SK-N-SH (cell line): ENCODE measurements at regions not wholly inside any gene's neighbourhood (a gene's known extent, or its start where the extent isn't known, plus 50 kb on each side); places are given as distances from the start of the nearest gene placed in this dataset.

Experiments
- EP300 ChIP-seq, 2 experiments: IDR thresholded peaks; 2 replicates each; pipeline versions ENCODE4 v1.4.0 to v1.6.1; 2012; ENCODE audit warnings: borderline replicate concordance in 1 of 2, low read depth in 1 of 2, low read length in 1 of 2
- GABPA ChIP-seq: IDR thresholded peaks from 2 replicates; pipeline ENCODE4 v1.4.0; 2012; ENCODE audit warnings: low read depth, mild to moderate bottlenecking
- RXRA ChIP-seq: IDR thresholded peaks from 2 replicates; pipeline ENCODE4 v1.4.0; 2012; ENCODE audit warnings: low read depth, mild to moderate bottlenecking, borderline replicate concordance
- TF ChIP-seq, protein P1 (sequence below): fragments of 200-600 bp; sonication (generic); IDR thresholded peaks from 2 replicates; pipeline ENCODE4 v1.6.1; 2017; ENCODE audit warnings: antibody characterized with exemption, mild to moderate bottlenecking, moderate library complexity
- TF ChIP-seq, protein P2 (sequence below): IDR thresholded peaks from 2 replicates; pipeline ENCODE4 v1.4.0; 2012; ENCODE audit warnings: low read depth, borderline replicate concordance
- TF ChIP-seq, protein P3 (sequence below): IDR thresholded peaks from 2 replicates; pipeline ENCODE4; 2012

DNA sequence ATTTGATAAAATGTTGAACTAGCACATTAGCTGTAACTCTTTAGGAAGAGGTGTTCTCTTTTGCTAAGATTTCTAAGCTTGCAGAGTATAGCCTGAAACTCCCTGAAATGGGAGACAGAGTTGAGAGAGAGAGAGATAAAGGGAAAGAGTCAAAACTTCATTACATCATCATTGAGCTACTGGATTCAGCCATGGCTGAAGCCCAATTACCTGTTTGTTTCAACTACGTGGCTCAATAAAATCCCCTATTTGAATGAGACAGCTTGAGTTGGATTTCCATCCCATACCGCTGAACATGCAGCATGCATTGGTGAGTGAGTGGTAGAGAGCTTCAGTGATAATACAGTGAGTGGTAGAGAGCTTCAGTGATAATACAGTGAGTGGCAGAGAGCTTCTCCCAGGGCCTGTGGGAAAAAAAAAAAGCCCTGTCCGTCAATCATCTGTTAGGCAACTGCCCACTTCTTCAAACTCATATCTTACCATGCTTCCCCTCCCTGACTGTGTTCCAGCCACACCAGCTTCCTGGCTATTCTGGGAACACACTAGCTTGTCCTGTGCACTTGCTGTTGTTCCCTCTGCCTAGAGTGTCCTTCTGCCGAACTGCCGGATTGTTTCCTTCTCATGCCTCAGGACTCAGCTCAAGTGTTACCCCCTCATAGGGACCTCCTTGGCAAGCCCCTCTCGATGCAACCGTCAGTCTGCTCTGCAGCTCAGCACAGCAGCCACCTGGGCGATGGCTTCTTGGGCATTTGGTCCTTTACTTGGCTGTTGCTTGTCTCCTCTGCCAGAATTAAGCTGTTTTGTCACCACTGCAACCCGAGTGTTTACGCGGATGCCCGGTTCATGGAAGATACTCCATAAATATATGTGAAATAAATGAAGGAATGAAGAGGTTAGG lies 91.3 kb upstream of the EYA2 start:
- TF ChIP-seq, protein P1, sequence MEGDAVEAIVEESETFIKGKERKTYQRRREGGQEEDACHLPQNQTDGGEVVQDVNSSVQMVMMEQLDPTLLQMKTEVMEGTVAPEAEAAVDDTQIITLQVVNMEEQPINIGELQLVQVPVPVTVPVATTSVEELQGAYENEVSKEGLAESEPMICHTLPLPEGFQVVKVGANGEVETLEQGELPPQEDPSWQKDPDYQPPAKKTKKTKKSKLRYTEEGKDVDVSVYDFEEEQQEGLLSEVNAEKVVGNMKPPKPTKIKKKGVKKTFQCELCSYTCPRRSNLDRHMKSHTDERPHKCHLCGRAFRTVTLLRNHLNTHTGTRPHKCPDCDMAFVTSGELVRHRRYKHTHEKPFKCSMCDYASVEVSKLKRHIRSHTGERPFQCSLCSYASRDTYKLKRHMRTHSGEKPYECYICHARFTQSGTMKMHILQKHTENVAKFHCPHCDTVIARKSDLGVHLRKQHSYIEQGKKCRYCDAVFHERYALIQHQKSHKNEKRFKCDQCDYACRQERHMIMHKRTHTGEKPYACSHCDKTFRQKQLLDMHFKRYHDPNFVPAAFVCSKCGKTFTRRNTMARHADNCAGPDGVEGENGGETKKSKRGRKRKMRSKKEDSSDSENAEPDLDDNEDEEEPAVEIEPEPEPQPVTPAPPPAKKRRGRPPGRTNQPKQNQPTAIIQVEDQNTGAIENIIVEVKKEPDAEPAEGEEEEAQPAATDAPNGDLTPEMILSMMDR = no peak
- TF ChIP-seq, protein P2, sequence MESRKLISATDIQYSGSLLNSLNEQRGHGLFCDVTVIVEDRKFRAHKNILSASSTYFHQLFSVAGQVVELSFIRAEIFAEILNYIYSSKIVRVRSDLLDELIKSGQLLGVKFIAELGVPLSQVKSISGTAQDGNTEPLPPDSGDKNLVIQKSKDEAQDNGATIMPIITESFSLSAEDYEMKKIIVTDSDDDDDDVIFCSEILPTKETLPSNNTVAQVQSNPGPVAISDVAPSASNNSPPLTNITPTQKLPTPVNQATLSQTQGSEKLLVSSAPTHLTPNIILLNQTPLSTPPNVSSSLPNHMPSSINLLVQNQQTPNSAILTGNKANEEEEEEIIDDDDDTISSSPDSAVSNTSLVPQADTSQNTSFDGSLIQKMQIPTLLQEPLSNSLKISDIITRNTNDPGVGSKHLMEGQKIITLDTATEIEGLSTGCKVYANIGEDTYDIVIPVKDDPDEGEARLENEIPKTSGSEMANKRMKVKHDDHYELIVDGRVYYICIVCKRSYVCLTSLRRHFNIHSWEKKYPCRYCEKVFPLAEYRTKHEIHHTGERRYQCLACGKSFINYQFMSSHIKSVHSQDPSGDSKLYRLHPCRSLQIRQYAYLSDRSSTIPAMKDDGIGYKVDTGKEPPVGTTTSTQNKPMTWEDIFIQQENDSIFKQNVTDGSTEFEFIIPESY = no peak
- no peak for TF ChIP-seq RXRA
- TF ChIP-seq, protein P3, sequence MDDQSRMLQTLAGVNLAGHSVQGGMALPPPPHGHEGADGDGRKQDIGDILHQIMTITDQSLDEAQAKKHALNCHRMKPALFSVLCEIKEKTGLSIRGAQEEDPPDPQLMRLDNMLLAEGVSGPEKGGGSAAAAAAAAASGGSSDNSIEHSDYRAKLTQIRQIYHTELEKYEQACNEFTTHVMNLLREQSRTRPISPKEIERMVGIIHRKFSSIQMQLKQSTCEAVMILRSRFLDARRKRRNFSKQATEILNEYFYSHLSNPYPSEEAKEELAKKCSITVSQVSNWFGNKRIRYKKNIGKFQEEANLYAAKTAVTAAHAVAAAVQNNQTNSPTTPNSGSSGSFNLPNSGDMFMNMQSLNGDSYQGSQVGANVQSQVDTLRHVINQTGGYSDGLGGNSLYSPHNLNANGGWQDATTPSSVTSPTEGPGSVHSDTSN = no peak
- TF ChIP-seq EP300 (IDR thresholded peaks at IDR 0.05; ENCODE audit: borderline replicate concordance in 1 of 2, low read depth in 1 of 2, low read length in 1 of 2) = no peak
- TF ChIP-seq GABPA = no peak
